CD4-positive, alpha-beta T cell (primary cell): ENCODE measurements at regions not wholly inside any gene's neighbourhood (a gene's known extent, or its start where the extent isn't known, plus 50 kb on each side); places are given as distances from the start of the nearest gene placed in this dataset.

Source experiments
- ATAC-seq: fragments of 200-7000 bp; cut with Tn5 transposase; one replicate; pipeline ENCODE4 v1.10.0; 2022; ENCODE audit warnings: mild to moderate bottlenecking; ENCODE audit not compliant: poor library complexity
- CTCF ChIA-PET: fragments of 350-600 bp; sonication (Branson Sonifier 250); formaldehyde crosslinking; loops from one replicate; lab custom pipeline; 2021; ENCODE audit warnings: antibody characterized with exemption, inconsistent platforms; lab: Charles Lee
- POLR2A ChIA-PET: fragments of 350-600 bp; sonication (Branson Sonifier 250); formaldehyde crosslinking; loops from one replicate; lab custom pipeline; 2021; ENCODE audit warnings: antibody characterized with exemption, inconsistent platforms; lab: Charles Lee
- DNase-seq, 14 experiments: peaks; one replicate each; pipeline ENCODE4 v3.0.0-alpha.2; 2013 to 2020; ENCODE audit warnings: mixed read lengths in 2 of 14
- H3K27ac ChIP-seq, 2 donors: one replicate each; pipeline versions ENCODE4 v1.5.1 to v1.7.0; 2013; ENCODE audit warnings: low read length in 2 of 2, low read depth in 1 of 2, mild to moderate bottlenecking in 1 of 2
- H3K27me3 ChIP-seq, 2 experiments: 1 replicate in 1 of 2; 2 replicates in 1 of 2; pipeline versions ENCODE4 v1.6.1 to v1.7.0; 2013; ENCODE audit warnings: low read length in 2 of 2, control low read depth in 1 of 2, mild to moderate bottlenecking in 1 of 2, moderate library complexity in 1 of 2; ENCODE audit not compliant: insufficient read depth in 2 of 2, control insufficient read depth in 1 of 2
- H3K36me3 ChIP-seq: one replicate; pipeline ENCODE4 v1.6.1; 2013; ENCODE audit warnings: low read length, control low read depth; ENCODE audit not compliant: insufficient read depth
- H3K4me1 ChIP-seq: one replicate; pipeline ENCODE4 v1.6.1; 2013; ENCODE audit warnings: low read length, control low read depth; ENCODE audit not compliant: insufficient read depth
- H3K4me3 ChIP-seq: one replicate; pipeline ENCODE4 v1.5.1; 2013; ENCODE audit warnings: mild to moderate bottlenecking, low read length, moderate library complexity
- H3K9me3 ChIP-seq, 2 experiments: 1 replicate in 1 of 2; 2 replicates in 1 of 2; pipeline versions ENCODE4 v1.6.1 to v1.7.0; 2013; ENCODE audit warnings: low read length in 2 of 2, mild to moderate bottlenecking in 2 of 2, control low read depth in 1 of 2, moderate library complexity in 1 of 2; ENCODE audit not compliant: control insufficient read depth in 1 of 2, insufficient read depth in 1 of 2
- H3K27ac Mint-ChIP-seq: one replicate; pipeline ENCODE4 v1.8.0; 2020; ENCODE audit warnings: mixed read lengths
- H3K27me3 Mint-ChIP-seq: one replicate; pipeline ENCODE4 v1.8.0; 2021; ENCODE audit warnings: mixed read lengths
- H3K36me3 Mint-ChIP-seq: one replicate; pipeline ENCODE4 v1.8.0; 2021; ENCODE audit warnings: low read depth, mixed read lengths
- H3K4me1 Mint-ChIP-seq: one replicate; pipeline ENCODE4 v1.8.0; 2021; ENCODE audit warnings: low read depth, mixed read lengths
- H3K4me3 Mint-ChIP-seq: one replicate; pipeline ENCODE4 v1.8.0; 2020; ENCODE audit warnings: mild to moderate bottlenecking, mixed read lengths
- H3K9me3 Mint-ChIP-seq: one replicate; pipeline ENCODE4 v1.8.0; 2020; ENCODE audit warnings: mixed read lengths
- CTCF ChIP-seq: fragments of 200-600 bp; IDR thresholded peaks from one replicate; pipeline ENCODE4 v1.8.0; 2022; ENCODE audit warnings: antibody characterized with exemption, mild to moderate bottlenecking
- intact Hi-C, 2 experiments: fragments of 100-400 bp; cut with DNase I in 1 of 2; cut with micrococcal nuclease in 1 of 2; formaldehyde crosslinking; loops; one replicate each; pipeline versions ENCODE4 v1.15.1 to v1.9.0; 2023 to 2025; cut with DNase I, micrococcal nuclease

GRCh38 chr1:30153743-30154449 lies 569.5 kb downstream of the MATN1 start:
- Histone ChIP-seq H3K27ac (no peak overlapping the region), H3K9me3 (peaks cover 6 to 16% of the 10 kb centered on the region in 2 experiments), H3K27me3 (peaks cover 0 to 5% of the 10 kb centered on the region in 2 experiments), H3K36me3 (no peaks in the 10 kb centered on the region), H3K4me1 (no peaks in the 10 kb centered on the region), H3K4me3 (no peak overlapping the region)
- ChIA-PET CTCF (no interaction called here), POLR2A (no interaction called here)
- Mint-ChIP-seq H3K36me3 (no peaks in the 10 kb centered on the region), H3K27ac (no peak overlapping the region), H3K27me3 (peaks cover 10% of the 10 kb centered on the region), H3K4me3 (no peak overlapping the region), H3K4me1 (no peaks in the 10 kb centered on the region), H3K9me3 (peaks cover 9% of the 10 kb centered on the region)
- intact Hi-C loops, result no loop called here
- no peak for ATAC-seq
- TF ChIP-seq CTCF, result no peak
- no peak for DNase-seq

GRCh38 chr1:30151826-30152225 lies 571.6 kb downstream of the MATN1 start:
- intact Hi-C loops, result no loop called here

GRCh38 chr1:30151119-30151518 lies 572.3 kb downstream of the MATN1 start:
- H3K27me3 Mint-ChIP-seq, result peaks cover 16% of the 10 kb centered on the region
- no peak overlapping the region for H3K4me3 Mint-ChIP-seq
- intact Hi-C loops, result no loop called here
- H3K4me1 ChIP-seq, result no peaks in the 10 kb centered on the region
- ChIA-PET CTCF (no interaction called here), POLR2A (no interaction called here)
- H3K9me3 Mint-ChIP-seq, result peaks cover 9% of the 10 kb centered on the region
- DNase-seq (no peak), ATAC-seq (no peak)
- TF ChIP-seq CTCF, result no peak
- peaks cover 0 to 2% of the 10 kb centered on the region in 2 experiments for H3K27me3 ChIP-seq
- H3K4me1 Mint-ChIP-seq, result no peaks in the 10 kb centered on the region
- H3K4me3 ChIP-seq, result no peak overlapping the region
- peaks cover 6 to 16% of the 10 kb centered on the region in 2 experiments for H3K9me3 ChIP-seq
- H3K36me3 Mint-ChIP-seq, result no peaks in the 10 kb centered on the region
- H3K36me3 ChIP-seq, result no peaks in the 10 kb centered on the region
- H3K27ac ChIP-seq, result no peak overlapping the region
- no peak overlapping the region for H3K27ac Mint-ChIP-seq

More at GRCh38 chr1:30151826-30152225, 571.6 kb downstream of the MATN1 start:
- Mint-ChIP-seq H3K4me1 (no peaks in the 10 kb centered on the region), H3K27me3 (peaks cover 13% of the 10 kb centered on the region), H3K4me3 (no peak overlapping the region), H3K27ac (no peak overlapping the region), H3K9me3 (peaks cover 9% of the 10 kb centered on the region), H3K36me3 (no peaks in the 10 kb centered on the region)
- no peak overlapping the region for H3K4me3 ChIP-seq
- no peak for TF ChIP-seq CTCF
- ChIA-PET POLR2A (no interaction called here), CTCF (no interaction called here)
- H3K27ac ChIP-seq, result no peak overlapping the region
- no peaks in the 10 kb centered on the region for H3K36me3 ChIP-seq
- H3K27me3 ChIP-seq, result peaks cover 0 to 1% of the 10 kb centered on the region in 2 experiments
- H3K4me1 ChIP-seq, result no peaks in the 10 kb centered on the region
- ATAC-seq, result no peak
- H3K9me3 ChIP-seq, result peaks cover 6 to 16% of the 10 kb centered on the region in 2 experiments
- no peak for DNase-seq
